PFSK-1 (cell line): ENCODE measurements at regions not wholly inside any gene's neighbourhood (a gene's known extent, or its start where the extent isn't known, plus 50 kb on each side); places are given as distances from the start of the nearest gene placed in this dataset.

Source experiments
- FOXP2 ChIP-seq: optimal IDR thresholded peaks from 2 replicates; pipeline ENCODE3; 2011; ENCODE audit warnings: borderline replicate concordance, control low read depth, inconsistent platforms; ENCODE audit not compliant: insufficient read depth; ENCODE audit errors: extremely low read length, extremely low read depth
- POLR2AphosphoS5 ChIP-seq: IDR thresholded peaks from 2 replicates; pipeline ENCODE4 v1.6.1; 2012; ENCODE audit warnings: low read depth, mild to moderate bottlenecking, control low read depth, low read length, moderate library complexity
- SIN3A ChIP-seq: IDR thresholded peaks from 2 replicates; pipeline ENCODE4 v1.6.1; 2012; ENCODE audit warnings: mild to moderate bottlenecking, low read length, moderate library complexity, borderline replicate concordance; ENCODE audit not compliant: insufficient read depth
- TAF1 ChIP-seq: IDR thresholded peaks from 2 replicates; pipeline ENCODE4 v1.6.1; 2012; ENCODE audit warnings: low read length, control low read depth, borderline replicate concordance; ENCODE audit not compliant: insufficient read depth
- TF ChIP-seq, protein P1 (sequence below), 2 experiments: IDR thresholded peaks; 2 replicates each; pipeline versions ENCODE4 v1.6.1 to v1.8.0; 2011 to 2012; ENCODE audit warnings: low read depth in 2 of 2, low read length in 2 of 2, control low read depth in 1 of 2, inconsistent platforms in 1 of 2, mild to moderate bottlenecking in 1 of 2, moderate library complexity in 1 of 2; ENCODE audit not compliant: insufficient read depth in 1 of 2

DNA sequence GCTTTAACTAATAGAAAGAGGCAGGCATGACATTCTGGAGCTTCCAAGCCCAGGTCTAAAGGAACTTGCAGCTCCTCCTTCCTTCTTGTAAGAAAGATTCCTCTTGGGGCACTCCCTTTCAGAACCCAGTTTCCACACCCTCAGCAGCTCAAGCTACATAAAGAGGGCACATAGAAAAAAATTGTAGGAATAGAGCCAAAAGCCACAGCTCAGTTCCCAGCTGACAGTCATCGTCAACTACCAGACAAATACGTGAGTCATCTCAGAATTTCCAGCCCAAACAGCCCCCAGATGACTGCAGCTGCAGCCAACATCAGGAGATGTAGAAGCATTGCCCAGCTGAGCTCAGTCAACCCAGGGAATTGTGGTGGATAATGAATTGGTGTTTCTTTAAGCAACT, 349.8 kb upstream of the ARID1B start:
- TF ChIP-seq SIN3A = peak; percentile 61; the same call in 1 of the 2 replicates
- TF ChIP-seq TAF1 = no peak
- TF ChIP-seq, protein P1, sequence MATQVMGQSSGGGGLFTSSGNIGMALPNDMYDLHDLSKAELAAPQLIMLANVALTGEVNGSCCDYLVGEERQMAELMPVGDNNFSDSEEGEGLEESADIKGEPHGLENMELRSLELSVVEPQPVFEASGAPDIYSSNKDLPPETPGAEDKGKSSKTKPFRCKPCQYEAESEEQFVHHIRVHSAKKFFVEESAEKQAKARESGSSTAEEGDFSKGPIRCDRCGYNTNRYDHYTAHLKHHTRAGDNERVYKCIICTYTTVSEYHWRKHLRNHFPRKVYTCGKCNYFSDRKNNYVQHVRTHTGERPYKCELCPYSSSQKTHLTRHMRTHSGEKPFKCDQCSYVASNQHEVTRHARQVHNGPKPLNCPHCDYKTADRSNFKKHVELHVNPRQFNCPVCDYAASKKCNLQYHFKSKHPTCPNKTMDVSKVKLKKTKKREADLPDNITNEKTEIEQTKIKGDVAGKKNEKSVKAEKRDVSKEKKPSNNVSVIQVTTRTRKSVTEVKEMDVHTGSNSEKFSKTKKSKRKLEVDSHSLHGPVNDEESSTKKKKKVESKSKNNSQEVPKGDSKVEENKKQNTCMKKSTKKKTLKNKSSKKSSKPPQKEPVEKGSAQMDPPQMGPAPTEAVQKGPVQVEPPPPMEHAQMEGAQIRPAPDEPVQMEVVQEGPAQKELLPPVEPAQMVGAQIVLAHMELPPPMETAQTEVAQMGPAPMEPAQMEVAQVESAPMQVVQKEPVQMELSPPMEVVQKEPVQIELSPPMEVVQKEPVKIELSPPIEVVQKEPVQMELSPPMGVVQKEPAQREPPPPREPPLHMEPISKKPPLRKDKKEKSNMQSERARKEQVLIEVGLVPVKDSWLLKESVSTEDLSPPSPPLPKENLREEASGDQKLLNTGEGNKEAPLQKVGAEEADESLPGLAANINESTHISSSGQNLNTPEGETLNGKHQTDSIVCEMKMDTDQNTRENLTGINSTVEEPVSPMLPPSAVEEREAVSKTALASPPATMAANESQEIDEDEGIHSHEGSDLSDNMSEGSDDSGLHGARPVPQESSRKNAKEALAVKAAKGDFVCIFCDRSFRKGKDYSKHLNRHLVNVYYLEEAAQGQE (IDR thresholded peaks at IDR 0.05; ENCODE audit: insufficient read depth in 1 of 2, low read depth in 2 of 2, low read length in 2 of 2) = peak in 1 of 2 experiments; percentile 63; a peak in 1 of 4 replicates

GRCh38 chr6:156425359-156426020, 351.7 kb upstream of the ARID1B start:
- TF ChIP-seq FOXP2 (no peak), POLR2AphosphoS5 (no peak), TAF1 (no peak), SIN3A (peak; percentile 33; the same call in 1 of the 2 replicates)
- TF ChIP-seq, protein P1 (IDR thresholded peaks at IDR 0.05; ENCODE audit: insufficient read depth in 1 of 2, low read depth in 2 of 2, low read length in 2 of 2) = no peak

- TF ChIP-seq, protein P1 (IDR thresholded peaks at IDR 0.05; ENCODE audit: insufficient read depth in 1 of 2, low read depth in 2 of 2, low read length in 2 of 2) = no peak
- TF ChIP-seq TAF1 (no peak), POLR2AphosphoS5 (no peak), SIN3A (no peak), FOXP2 (no peak)
Measured at GRCh38 chr6:156423829-156424228, 353.3 kb upstream of the ARID1B start.

DNA sequence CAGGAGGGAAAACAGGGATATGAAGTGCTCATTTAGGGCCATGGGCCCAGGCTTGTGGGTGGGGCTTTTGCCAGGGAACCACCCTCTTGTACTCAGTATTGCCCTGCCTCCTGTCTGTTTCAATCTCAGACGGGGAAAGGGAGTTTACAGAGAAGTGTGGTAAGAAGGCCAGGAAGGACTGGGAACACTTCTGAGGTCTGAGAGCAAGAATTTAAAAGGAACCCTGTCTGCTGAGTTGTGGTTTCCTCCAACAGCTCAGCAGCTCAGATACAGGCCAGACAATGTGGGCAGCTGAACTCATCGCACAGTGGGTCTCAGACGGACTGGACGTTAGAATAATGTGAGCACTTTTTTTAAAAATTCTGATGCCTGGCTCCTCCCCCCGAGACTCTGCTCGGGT, 354.1 kb upstream of the ARID1B start:
- TF ChIP-seq POLR2AphosphoS5 = no peak

DNA sequence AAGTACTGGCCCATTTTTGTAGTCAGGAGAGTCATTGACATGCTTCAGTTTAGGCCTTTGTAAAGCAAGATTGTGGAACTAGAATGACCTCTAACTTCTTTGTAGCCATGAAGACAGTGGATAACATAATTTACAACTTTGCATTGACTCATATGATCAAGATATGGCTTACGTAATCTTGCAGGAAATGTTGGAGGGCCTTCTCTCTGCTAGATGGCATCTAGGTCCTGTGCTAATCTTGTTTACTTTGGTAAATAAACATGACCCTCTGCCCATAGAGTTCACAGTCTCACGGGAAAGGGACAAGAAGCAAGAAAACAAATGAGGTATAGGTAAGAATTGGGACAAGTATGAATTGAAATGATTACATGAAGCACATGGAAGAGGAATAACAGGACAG, 355.2 kb upstream of the ARID1B start:
- TF ChIP-seq FOXP2 (no peak), SIN3A (no peak), TAF1 (no peak), POLR2AphosphoS5 (no peak)
- TF ChIP-seq, protein P1 (IDR thresholded peaks at IDR 0.05; ENCODE audit: insufficient read depth in 1 of 2, low read depth in 2 of 2, low read length in 2 of 2) = no peak
